NT2/D1 (cell line): ENCODE measurements at regions not wholly inside any gene's neighbourhood (a gene's known extent, or its start where the extent isn't known, plus 50 kb on each side); places are given as distances from the start of the nearest gene placed in this dataset.

Experiments
- SUZ12 ChIP-seq: IDR thresholded peaks from 2 replicates; pipeline ENCODE4 v1.6.1; 2011; ENCODE audit not compliant: insufficient read length, insufficient read depth; ENCODE audit errors: extremely low read depth
- ZNF274 ChIP-seq: IDR thresholded peaks from 2 replicates; pipeline ENCODE4 v1.6.1; 2011; ENCODE audit warnings: mild to moderate bottlenecking, low read depth, low read length

DNA sequence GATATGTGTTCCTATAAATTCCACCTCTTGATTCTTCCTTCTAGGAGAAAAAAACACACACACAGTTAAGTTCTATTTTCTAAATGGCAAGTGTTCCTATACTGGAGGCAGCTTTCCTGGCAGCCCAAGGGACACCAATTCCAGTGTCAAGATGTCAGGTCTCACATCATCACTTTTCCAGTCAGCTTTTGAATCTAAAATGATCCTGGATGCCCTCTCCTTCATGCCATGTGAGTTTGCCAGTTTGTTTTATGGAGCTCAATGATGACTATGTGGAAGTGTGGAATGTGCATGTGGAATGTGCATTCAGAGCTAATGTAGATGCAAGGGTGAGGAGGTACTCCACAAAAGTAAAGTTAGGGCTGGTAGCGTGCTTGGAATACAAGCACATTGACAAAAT lies 269.3 kb upstream of the NMUR2 start:
- no peak for TF ChIP-seq ZNF274
- TF ChIP-seq SUZ12 = no peak
